HG03457 (cell line): ENCODE measurements at regions not wholly inside any gene's neighbourhood (a gene's known extent, or its start where the extent isn't known, plus 50 kb on each side); places are given as distances from the start of the nearest gene placed in this dataset.

Source experiments
- ATAC-seq: cut with Tn5 transposase; IDR thresholded peaks from one replicate; pipeline ENCODE4 v1.9.1; 2021; ENCODE audit warnings: moderate number of reproducible peaks; ENCODE audit not compliant: unreplicated experiment

DNA sequence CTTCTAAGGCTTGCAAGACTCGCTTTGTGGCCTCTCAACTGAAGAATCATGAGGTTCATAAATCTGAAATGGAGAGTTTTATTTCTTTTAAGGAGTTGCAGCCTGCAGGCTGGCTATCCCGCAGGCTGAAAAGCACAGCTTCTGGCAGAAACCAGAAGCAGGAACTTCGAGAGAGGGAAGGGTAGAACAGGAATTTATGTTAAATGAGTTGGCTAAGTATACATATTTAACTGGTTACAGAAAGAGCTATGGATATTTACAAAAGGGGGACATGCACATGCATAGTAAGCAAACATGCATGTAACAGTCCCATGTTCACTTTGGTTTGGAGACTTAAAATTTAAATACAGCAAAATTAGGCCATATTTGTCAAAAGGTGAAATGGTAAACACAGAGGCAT is 787.0 kb downstream of the TFAP2A start:
- no peak for ATAC-seq

DNA sequence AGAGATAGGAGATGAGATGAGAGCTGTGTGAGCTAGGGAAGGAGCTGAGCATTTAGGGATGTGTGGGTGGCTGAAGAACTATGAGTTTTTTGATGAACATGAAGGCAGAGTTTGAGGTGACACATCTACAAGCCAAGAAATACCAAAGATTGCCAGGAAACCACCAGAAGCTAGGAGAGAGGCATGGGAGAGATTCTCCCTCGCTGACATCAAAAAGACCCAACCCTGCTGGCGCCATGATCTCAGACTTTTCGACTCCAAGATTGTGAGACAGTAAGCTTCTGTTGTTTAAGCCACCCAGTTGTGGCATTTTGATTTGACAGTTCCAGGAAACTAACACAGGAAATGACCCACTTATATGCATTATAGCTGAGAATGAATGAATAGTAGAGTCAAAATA is 790.9 kb downstream of the TFAP2A start:
- ATAC-seq, result no peak

DNA sequence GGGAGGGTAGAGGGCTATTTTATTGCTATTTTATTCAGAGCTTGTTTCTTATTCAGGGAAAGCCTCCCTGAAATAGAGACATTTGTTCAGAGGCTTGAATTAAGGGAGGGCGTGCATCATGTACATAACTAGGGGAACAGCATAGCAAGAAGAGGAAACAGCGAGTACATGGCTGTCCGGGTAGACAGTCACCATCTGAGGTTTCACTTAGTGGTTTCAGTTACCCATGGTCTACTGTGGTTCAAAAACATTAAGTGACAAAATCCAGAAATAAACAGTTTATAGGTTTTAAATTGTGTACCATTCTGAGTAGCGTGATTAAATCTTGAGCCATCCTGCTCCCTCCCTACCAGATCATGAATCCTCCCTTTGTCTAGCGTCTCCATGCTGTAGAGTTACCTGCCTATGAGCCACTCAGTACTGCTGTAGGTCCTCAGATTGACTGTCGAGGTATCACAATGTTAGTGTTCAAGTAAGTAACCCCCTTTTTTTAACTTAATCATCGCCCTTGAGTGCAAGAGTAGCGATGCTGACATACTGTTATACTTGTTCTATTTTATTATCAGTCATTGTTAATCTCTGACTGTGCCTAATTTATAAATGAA is 791.5 kb downstream of the TFAP2A start:
- ATAC-seq, result no peak

DNA sequence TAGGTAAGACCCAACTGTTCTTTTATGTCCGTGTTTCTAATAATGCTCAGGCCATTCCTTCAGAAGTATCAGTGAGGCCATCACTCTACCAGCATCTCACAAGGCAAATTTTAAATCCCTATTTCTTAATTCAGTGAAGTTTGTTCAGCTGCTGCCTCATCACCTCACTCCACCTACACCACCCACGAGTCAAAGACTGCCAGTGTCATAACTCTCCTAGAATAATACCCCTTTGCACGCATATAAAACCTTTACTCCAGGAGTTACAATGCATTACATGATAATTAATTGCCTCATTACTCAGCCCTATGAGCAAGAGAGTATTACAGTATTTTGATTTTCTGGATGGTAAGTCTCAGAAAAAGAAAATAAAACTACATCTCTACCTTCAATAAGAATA is 793.6 kb downstream of the TFAP2A start:
- no peak for ATAC-seq

DNA sequence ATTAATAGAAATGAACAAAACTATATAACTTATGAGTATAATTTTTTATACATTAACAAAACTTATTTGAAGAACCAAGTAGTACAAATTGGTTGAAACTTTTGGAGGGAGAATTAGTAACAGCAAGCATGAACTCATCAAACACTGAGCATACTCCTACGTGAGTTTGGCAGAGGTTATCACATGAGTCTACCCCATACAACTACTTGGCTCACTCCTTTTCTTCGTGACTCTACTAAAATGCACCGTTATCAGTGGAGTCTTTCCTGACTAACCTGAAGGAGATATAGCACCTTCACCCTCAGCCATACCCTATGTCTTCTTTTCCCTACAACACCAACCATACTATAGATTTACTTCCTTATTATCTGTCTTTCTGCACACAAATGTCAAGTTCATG is 794.2 kb downstream of the TFAP2A start:
- no peak for ATAC-seq

DNA sequence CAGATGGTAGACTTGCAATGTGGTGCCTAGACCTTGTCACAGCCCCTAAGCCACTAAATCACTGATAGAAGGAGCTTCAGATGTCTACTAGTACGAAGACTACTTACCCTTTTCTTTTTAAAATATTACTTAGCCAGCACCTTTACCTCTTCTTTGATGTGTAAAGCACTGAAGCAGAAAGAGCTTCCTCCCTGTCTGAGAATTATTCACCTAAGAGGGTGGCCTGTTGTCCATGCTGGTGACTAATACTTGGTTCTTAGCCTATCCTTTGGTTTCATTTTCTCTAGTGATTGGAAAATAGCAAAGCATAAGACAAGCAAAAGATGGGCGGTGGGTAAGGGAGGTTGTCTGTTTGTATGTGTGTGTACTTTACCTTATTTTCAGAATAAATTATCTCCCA is 794.6 kb downstream of the TFAP2A start:
- ATAC-seq, result no peak

DNA sequence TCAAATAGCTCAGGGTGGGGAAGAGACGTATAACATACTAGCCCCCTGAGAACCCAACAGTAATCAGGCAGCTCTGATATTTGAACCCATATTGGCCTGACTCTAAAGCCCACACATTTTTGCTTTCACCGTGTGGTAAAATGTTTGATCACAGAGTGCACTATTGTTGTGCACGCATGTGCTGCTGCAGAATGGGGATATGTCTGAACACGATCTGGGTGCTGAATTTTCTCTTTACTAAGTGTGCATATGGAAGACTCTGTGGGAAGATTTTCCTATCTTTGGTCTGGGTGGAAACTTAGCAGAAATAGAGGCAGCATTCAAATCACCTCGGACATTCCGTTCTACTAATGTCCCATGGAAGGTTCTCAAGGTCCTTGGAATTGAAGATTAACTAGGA is 800.1 kb downstream of the TFAP2A start:
- no peak for ATAC-seq

DNA sequence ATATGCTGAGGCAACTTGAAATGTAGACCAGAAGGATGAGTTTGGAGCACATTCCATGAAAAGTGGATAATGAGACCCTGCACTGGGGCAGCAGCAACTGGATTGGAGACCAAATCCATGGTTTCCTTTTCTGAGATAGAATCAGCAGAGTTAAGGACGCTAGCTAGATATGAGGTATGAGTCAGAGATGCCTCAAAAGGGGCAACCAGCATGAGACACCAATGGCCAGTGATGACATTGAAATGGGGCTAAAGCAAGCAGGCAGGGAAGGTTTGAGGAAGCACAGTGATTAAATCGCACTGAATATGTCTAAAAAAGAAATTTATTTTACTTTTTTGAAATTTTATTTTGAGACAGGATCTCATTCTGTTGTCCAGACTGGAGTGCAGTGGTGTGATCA is 802.4 kb downstream of the TFAP2A start:
- ATAC-seq, result no peak

DNA sequence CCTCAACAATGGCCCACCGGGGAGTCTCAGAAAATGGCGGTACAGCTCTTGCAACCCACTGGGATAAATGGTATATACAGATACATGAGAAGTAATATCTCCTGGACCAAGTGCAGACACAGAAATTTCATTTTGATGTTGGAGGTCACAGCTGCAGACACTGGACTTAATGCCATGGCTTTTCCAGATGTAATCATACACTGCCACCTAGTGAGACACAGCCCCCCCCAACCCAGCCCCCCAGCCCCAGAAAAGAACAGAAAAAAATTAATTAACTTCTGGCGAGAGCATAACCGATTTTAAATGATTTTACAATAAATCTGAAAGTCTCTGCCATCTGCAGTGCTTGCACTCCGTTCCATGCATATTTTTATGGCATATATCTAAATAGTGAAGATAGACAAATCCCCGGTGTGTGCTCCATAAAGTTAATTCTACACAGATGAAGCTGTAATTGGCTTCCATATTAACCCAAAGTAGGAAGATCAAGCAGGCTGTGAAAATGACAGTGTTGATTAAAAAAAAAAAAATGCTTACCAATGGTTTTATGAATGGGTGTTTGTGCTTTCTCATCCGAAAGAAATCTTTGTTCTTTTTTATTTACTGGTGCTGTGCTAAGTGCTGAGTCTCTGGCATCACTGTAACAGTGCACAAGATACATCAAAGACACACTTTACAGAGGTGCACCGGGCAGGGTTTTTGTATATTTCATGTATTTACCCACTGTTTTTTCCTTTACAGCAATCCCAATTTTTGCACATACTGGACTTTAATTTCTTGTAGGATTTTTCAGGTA is 804.1 kb downstream of the TFAP2A start:
- ATAC-seq, result no peak

DNA sequence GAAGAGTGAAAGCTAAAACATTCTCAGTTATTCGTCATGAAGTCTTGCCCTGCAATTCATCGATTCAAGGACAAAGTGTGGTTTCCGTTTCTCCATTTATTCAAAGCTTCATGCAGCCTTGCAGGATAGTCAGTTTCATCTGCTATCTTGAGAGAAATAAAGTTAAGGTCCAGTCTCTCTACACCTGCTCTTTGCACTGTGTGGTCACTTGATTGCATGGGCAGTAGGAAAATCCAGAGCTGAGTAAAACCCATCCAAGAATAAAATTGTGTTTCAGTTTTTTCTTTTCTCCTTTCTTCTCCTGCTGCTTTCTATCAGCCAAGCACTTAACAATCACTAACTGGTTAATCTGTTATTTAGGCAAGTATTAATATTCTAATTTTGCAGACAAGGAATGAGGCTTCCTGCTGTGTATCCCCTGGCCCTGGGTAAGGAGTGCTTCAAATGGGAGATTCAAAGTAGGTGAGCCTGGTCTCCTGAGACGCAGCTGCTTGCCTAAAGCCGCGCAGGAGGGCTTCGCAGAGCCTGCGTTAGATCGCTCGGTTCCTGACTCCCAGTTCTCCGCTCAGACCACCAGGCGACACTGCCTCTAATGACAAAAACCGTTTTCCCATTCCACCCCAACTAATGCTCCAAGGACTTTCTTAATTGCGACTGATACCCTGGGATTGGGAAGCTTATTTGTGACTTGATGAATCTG is 808.3 kb downstream of the TFAP2A start:
- no peak for ATAC-seq

DNA sequence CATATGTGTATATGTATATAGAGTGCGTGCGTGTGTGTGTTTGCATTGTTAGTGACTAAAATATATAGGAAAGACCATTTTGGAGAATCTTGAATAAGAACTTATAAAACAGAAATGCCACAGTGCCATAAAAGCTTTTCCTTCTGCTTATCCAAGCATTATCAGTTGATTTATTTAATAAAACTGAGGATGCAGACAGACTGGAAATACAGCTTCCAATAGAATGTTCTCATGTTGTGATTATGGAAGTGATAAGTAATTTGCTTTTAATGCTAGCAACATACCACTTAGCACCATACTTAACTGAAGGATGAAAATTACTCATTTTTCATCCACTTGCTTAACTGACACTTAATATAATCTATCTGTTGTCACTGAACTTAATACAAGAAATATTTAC is 820.1 kb downstream of the TFAP2A start:
- ATAC-seq, result no peak

DNA sequence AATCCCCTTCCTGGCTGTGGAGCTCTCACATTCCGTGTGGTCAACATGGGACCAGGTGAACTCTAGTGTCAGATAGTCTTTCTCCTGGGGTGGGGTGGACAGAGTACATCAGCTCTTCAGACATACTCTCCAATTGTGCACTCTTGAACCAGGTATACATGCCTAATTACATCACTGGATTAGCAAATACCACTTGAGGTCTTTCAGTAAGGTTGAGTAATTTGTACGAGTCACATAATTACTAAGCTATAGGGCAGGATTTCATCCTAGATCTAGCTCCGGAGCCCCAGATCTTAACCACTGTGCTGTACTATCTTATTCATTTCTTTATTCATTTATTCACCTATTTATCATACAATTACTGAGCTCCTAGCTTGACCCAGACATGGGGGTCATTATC is 821.3 kb downstream of the TFAP2A start:
- ATAC-seq, result no peak

DNA sequence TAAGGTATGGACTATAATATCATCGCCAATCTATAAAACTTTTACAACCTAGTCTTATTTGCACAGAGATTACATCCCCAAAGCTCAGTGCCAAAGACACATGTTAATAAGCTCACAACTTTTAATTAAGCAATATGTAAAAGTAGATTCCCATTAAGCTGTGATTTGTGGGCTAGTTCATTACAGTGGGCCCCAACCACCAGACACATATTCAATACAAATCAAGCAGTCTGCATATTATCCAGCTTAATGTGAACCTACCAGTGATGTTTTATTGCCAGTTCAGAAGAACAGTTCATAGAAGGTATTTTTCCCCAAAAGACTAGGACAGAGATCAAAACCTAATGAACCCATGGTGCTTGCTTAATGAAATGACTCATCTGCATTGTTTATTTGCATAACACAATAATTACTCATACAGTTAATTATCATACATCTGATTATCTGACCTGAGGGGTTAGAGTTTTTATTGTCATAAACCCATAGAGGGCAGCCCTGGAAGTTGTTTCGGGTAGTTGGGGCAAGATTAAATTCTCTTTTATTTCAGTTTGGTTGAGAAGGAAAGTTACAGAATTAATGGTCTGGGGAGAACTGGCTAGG is 831.0 kb downstream of the TFAP2A start:
- no peak for ATAC-seq

DNA sequence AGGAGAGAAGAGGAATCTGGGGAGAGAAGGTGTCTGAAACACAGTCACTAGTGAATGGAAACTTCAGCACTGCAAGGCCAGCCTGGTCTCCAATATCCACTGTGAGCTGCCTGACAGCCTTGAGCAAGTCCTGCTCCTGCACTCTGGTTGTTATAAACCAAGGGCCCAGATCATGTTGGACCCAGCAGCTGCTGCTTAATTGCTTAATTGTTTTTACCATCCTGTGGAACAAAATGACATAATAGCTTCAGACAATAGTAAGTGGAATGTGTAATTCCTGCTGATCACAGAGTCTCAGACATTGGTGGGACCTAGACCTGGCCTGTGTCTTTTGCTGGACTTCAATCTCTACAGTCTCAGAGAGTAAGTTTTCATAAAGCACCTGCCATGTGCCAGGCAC is 833.7 kb downstream of the TFAP2A start:
- ATAC-seq, result no peak

DNA sequence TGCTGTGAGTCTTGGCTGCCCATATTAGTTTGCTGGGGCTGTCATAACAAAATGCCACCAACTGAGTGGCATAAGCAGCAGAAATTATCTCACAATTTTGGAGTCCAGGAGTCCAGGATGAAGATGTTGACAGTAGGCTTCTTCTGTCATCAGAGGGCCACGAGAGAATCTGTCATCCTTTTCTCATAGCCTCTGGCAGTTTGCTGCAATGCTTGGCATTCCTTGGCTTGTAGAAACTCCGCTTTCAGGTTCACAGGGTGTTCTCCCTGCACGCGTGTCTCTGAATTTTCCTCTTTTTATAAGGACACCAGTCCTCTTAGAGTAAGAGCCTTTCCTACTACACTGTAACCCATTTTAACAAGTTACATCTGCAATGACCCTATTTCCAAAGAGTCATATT is 838.4 kb downstream of the TFAP2A start:
- no peak for ATAC-seq

DNA sequence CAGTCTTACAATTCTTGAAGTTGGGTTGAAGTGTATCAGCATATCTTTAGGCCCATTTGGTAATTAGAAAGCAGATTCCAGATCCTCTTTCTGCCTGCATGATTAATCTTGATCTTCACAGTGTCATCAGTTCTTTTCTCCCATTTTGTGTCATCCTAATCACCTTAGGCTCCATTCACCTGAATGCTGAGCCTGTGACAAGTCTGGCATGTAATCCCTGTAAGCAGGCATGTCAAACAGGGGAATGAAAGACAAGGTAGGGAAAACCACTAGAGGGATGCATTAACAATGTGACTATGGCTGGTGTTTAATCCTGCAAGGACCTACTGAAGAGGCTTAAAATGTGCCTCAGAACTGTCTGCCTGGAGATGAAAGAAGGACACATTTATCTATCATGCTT is 848.8 kb downstream of the TFAP2A start:
- ATAC-seq, result no peak

DNA sequence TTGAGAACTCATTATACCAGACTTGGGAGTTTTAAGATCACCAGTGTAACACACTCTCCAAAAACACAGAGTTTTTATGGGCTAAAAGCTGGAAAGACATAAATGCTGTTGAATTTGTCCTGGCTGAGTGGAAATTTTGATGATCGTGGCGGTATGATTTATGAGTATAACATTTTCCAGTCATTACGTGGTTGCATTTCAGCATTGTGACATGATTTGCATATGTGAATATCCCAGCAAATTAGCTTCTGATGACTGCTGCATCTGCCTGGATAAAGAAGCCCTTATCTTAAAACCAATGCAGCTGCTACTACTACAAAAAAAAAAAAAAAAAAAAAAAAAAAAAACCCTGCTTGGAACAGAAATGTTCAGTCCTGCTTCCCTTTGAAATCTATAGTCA is 850.9 kb downstream of the TFAP2A start:
- ATAC-seq, result no peak

DNA sequence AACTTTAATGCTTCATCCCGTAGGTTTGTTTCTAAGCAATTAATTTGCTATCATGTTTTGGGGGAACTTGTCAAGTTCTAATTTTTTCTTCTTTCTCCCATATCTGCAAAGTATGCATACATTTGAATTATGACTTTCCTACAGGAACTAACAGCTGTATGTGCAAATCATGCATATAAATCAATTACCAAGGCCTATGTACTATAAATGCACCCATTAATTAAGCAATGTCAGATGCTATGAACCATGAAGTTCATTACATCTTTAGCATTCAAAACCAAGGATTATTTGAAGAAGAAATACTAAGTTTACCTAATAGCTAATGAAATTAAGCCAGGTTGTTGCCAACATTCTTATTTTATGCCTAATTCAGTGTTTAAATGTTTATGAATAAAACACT is 851.3 kb downstream of the TFAP2A start:
- ATAC-seq, result no peak

DNA sequence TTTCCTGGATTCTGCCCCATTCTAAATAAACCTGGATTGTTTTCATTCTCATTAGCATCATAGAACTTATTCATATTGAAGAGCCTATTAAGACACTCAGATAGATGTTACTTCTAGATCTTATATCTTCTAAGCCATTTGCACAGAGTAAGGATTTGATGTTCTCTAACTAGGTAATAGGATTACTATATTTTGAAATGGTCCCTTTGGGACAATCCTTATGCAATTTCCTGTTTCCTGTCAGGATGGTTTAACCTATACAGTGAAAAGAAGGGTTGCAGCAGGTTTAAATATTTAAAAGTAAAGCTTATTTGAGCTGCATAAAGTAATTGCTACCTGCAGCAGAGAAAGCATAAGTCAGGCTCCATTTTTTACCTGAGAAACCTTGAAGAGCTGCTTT is 860.1 kb downstream of the TFAP2A start:
- ATAC-seq, result no peak

DNA sequence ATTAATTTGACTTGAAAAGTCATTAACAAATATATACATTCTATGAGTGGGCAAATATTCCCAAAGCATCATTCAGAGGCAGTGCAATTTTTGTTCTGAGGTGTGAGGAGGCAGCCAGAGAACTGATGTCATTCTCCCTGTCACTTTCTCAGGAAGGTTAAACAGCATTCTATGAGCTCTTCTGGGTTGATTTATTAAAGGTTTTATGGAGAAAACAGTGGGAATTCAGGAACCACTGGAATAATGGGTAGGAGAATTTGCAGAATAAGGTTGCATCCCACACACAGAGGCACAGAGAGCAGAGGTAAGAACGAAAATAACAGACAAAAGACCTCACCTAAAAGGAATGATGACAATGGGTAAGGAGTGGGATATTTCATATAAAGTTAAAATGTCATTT is 860.6 kb downstream of the TFAP2A start:
- ATAC-seq, result no peak

DNA sequence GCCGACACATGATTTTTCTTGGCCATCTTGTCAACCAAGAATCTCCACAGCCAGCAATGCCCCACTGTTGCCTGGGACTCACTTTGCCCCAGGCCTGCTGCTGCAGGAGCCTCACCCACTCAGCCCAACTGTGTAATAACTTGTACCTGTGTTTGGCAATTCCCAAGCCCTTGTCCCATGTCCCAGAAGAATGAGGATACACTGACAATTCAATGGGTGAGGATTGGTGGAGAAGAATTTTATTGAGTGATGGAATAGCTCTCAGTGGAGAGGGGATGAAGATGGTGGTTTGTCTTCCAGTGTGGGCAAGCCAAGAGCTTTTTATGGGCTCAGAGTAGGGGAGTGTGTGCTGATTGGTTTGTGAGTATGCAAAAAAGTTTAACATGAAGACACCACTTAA is 861.9 kb downstream of the TFAP2A start:
- no peak for ATAC-seq

DNA sequence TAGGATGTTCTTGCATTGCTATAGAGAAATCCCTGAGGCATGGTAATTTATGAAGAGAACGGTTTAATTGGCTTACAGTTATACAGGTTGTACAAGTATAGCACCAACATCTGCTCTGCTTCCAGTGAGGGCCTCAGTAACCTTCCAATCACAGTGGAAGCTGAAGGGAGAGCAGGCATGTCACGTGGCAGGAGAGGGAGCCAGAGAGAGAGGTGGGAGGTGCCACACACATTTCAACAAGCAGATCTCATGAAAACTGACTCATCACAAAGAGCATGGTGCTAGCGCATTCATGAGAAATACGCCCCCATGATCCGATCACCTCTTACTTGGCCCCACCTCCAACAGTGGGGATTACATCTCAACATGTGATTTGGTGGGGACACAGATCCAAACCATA is 871.2 kb downstream of the TFAP2A start:
- no peak for ATAC-seq
